GM21723 (cell line): ENCODE measurements at regions not wholly inside any gene's neighbourhood (a gene's known extent, or its start where the extent isn't known, plus 50 kb on each side); places are given as distances from the start of the nearest gene placed in this dataset.

Source experiments
- ATAC-seq: cut with Tn5 transposase; IDR thresholded peaks from one replicate; pipeline ENCODE4 v1.9.1; 2021; ENCODE audit warnings: mild to moderate bottlenecking, moderate library complexity; ENCODE audit not compliant: unreplicated experiment

DNA sequence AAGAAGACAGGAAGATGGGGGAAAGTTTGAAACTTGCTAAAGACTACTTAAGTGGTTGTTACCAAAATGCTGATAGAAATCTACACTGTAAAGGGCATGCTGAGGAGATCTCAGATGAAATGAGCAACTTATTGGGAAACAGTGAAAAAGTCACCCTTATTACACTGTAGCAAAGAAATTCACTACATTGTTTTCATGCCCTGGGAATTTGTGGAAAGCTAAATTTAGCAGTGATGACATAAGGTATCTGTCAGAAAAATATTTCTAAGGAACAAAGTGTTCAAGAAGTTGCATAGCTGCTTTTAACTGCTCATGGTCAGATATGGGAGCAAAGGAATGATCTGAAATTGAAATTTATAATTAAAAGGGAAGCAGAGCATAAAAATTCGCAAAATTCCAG is 702.4 kb upstream of the LRRC4C start:
- ATAC-seq, result no peak

DNA sequence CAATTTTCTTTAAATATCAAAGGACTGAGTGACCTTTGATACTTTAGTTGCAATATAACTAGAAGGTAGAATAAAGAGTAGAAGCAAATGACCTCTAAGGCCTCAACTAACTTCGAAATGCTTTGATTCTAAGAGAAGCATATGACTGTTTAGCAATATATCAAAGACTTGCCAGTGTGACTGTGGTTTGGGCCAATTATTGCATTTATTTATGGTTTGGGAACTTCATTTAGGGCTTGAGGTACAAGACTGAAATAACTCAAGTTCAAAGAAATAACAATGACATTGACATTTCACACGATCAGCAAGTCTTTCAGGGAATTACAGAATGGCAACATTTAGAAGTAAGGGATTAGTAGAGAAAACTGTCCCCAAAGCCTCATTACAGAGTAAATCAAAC is 709.7 kb upstream of the LRRC4C start:
- ATAC-seq, result no peak

GRCh38 chr11:42170601-42171000 is 711.1 kb upstream of the LRRC4C start:
- ATAC-seq, result no peak

- no peak for ATAC-seq
These were observed 711.6 kb upstream of the LRRC4C start for GRCh38 chr11:42171046-42171445.

DNA sequence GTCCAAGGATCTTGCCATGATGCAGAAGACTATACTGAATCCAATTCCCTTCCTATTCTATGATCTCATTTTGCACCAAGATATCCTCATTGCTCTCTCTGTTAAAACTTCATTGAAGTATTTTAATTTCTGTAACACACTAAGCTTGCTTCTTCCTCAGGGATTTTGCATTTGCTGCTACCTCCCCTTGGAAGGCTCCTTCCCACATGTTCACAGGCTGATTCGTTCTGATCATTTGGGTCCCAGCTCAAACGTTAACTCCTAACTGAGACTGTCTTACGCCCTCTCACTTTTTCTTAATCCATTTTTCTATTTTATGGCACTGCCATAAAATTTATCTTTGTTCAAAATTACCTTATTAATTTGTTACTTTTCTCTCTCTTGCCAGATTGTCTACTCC is 713.0 kb upstream of the LRRC4C start:
- ATAC-seq, result no peak

- no peak for ATAC-seq
These were observed 715.8 kb upstream of the LRRC4C start for GRCh38 chr11:42175203-42175602.

- ATAC-seq, result no peak
These were observed 719.8 kb upstream of the LRRC4C start for GRCh38 chr11:42179216-42179615.

GRCh38 chr11:42195289-42196013 is 736.0 kb upstream of the LRRC4C start:
- no peak for ATAC-seq

- ATAC-seq, result no peak
These were observed 740.9 kb upstream of the LRRC4C start for GRCh38 chr11:42200311-42200710.

- no peak for ATAC-seq
These were observed 742.2 kb upstream of the LRRC4C start for GRCh38 chr11:42201603-42202148.

DNA sequence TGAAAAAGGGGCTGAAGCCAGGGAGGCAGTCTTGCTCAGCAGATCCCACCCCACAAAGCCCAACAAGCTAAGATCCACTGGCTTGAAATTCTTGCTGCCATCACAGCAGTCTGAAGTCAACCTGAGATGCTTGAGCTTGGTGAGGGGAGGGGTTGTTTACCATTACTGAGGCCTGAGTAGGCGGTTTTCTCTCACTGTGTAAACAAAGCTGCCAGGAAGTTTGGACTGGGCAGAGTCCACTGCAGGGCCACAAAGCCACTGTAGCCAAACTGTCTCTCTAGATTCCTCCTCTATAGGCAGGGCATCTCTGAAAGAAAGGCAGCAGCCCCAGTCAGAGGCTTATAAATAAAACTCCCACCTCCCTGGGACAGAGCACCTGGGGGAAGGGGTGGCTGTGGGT is 746.1 kb upstream of the LRRC4C start:
- ATAC-seq, result no peak

- ATAC-seq, result no peak
These were observed 766.2 kb upstream of the LRRC4C start for GRCh38 chr11:42225664-42226063.

- ATAC-seq, result no peak
These were observed 773.2 kb upstream of the LRRC4C start for GRCh38 chr11:42232673-42233072.

- ATAC-seq, result no peak
These were observed 775.0 kb upstream of the LRRC4C start for GRCh38 chr11:42234451-42234951.

DNA sequence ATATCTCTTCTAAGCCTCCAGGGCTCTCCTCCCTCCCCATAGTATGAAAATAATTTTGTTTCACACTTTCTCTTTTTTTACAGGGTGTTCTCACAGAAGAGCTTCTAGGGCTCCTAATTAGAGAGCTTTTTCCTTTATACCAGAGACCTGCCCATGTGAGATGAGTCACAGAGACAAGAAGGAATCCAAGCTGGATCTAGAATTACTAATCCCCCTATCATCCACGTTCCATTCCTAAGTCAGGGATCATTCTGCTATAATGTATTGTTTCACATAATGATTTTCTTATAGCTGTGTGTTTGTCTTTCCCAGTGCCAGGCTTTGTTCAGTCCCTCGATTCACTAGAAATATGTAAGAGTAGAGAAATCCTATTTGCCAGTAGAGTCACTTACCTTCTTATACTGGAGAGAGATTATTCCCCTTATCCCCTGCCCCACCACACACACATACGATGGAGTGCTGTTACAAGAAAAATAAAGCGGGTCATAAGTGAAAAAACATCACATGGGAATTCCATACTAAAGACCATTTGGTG is 778.3 kb upstream of the LRRC4C start:
- ATAC-seq, result no peak

- no peak for ATAC-seq
These were observed 779.7 kb upstream of the LRRC4C start for GRCh38 chr11:42239188-42239587.

GRCh38 chr11:42243385-42243784 is 783.9 kb upstream of the LRRC4C start:
- no peak for ATAC-seq

- no peak for ATAC-seq
These were observed 784.9 kb upstream of the LRRC4C start for GRCh38 chr11:42244376-42244775.

DNA sequence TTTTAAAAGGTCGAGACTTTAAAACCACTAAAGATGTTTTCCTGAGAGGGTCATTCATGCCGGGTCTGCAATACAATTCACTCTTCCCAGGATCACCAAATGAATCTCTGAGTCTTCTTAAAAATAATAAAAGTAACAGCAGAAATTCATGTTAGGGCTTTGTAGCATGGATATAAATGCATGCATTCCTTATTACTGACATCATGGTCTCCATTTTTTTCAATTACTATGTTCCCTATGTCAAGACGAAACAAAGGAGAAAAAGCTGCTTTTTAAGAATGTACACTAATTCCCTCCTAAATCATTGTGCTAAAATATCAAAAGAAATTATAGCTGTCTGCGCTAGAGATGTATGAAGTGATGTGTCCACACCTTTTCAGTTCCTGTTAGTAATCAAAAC is 789.9 kb upstream of the LRRC4C start:
- ATAC-seq, result no peak

- ATAC-seq, result no peak
These were observed 790.5 kb upstream of the LRRC4C start for GRCh38 chr11:42249956-42250355.

DNA sequence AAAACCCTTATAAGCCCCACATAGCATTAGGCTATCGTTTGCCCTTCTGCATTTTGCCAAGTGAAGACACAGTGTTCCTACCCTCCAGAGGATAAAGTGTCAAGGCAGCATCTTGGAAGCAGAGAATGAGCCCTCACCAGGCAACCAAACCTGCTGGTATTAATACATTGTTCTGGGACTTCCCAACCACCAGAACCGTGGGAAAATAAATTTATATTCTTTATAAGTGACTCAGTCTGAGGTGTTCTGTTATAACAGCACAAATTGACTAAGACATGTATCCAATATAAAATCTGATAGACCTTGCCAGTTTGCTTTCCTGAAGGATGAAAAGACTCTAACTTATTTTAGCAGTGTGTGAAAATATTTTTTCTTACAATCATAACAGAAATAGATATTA is 792.5 kb upstream of the LRRC4C start:
- no peak for ATAC-seq

- no peak for ATAC-seq
These were observed 793.7 kb upstream of the LRRC4C start for GRCh38 chr11:42253156-42253555.
